ENCODE measurements at regions not wholly inside any gene's neighbourhood (a gene's known extent, or its start where the extent isn't known, plus 50 kb on each side); places are given as distances from the start of the nearest gene placed in this dataset.

DNA sequence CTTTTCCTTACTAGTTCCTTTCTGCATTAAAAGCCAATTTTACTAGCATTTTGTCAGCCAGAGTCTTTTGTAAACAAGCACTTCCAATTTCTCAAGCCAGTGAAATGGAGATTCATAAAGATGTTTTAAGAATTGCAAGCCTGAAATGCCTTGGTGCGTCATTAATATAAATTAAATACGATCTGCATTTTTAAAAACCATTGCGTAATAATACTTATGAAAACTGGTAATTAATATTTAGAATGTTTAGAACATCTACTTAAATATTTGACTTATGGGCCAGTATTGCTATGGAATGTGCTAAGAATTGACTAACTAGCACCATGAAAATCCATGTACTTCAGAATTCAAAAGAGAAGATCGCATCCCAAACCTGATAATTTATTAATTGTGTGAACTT, 89.1 kb upstream of the PROX1 start:
- no peak overlapping the region for H3K9ac ChIP-seq (ENCODE audit: low read length in 3 of 3)
- H3K36me3 ChIP-seq (ENCODE audit: control insufficient read depth in 2 of 3, insufficient read depth in 3 of 3, low read length in 3 of 3) = no peaks in the 10 kb centered on the region
- no peaks in the 10 kb centered on the region for H3K4me1 ChIP-seq (ENCODE audit: control insufficient read depth in 2 of 3, insufficient read depth in 2 of 3, low read depth in 1 of 3, low read length in 3 of 3)
- FAIRE-seq = no peak
- intact Hi-C loops (cut with DNase I) = no loop called here
- no peaks in the 10 kb centered on the region for H3K9me3 ChIP-seq (ENCODE audit: control insufficient read depth in 2 of 3, insufficient read depth in 1 of 3, low read length in 3 of 3)
- no peak for DNase-seq
- no peaks in the 10 kb centered on the region for H3K27me3 ChIP-seq (ENCODE audit: control insufficient read depth, insufficient read depth, low read length)
- TF ChIP-seq, protein P1, sequence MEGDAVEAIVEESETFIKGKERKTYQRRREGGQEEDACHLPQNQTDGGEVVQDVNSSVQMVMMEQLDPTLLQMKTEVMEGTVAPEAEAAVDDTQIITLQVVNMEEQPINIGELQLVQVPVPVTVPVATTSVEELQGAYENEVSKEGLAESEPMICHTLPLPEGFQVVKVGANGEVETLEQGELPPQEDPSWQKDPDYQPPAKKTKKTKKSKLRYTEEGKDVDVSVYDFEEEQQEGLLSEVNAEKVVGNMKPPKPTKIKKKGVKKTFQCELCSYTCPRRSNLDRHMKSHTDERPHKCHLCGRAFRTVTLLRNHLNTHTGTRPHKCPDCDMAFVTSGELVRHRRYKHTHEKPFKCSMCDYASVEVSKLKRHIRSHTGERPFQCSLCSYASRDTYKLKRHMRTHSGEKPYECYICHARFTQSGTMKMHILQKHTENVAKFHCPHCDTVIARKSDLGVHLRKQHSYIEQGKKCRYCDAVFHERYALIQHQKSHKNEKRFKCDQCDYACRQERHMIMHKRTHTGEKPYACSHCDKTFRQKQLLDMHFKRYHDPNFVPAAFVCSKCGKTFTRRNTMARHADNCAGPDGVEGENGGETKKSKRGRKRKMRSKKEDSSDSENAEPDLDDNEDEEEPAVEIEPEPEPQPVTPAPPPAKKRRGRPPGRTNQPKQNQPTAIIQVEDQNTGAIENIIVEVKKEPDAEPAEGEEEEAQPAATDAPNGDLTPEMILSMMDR (IDR thresholded peaks at IDR 0.05; ENCODE audit: borderline replicate concordance, extremely low read depth, insufficient read depth) = no peak
- no peak overlapping the region for H3K4me3 ChIP-seq (ENCODE audit: low read length in 3 of 3)
- H3K27ac ChIP-seq (ENCODE audit: low read depth in 2 of 2, low read length in 2 of 2) = no peak overlapping the region

DNA sequence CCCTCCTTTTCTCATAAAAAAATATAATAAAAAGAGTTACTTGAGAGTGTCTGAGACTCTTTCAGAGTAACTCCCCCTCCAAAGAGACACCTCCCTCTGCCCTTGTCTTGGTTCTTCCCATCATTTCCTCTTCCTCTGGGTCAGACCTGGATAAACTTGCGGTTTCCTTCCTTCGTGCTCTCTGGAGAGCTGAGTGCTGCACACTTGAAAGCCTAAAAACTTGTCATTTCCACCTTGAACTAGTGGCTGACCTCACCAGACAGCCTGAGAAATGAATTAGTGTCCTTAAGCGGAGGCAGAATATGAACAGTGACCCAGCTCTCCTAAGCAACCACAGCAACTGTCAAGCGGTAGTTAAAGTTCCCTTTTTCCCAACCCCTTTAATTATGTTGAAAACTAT, 88.4 kb upstream of the PROX1 start:
- FAIRE-seq = no peak
- Histone ChIP-seq H3K9me3 (ENCODE audit: control insufficient read depth in 2 of 3, insufficient read depth in 1 of 3, low read length in 3 of 3) (no peaks in the 10 kb centered on the region), H3K27me3 (ENCODE audit: control insufficient read depth, insufficient read depth, low read length) (no peaks in the 10 kb centered on the region), H3K36me3 (ENCODE audit: control insufficient read depth in 2 of 3, insufficient read depth in 3 of 3, low read length in 3 of 3) (no peaks in the 10 kb centered on the region), H3K4me1 (ENCODE audit: control insufficient read depth in 2 of 3, insufficient read depth in 2 of 3, low read depth in 1 of 3, low read length in 3 of 3) (no peaks in the 10 kb centered on the region), H3K4me3 (ENCODE audit: low read length in 3 of 3) (no peak overlapping the region), H3K27ac (ENCODE audit: low read depth in 2 of 2, low read length in 2 of 2) (no peak overlapping the region), H3K9ac (ENCODE audit: low read length in 3 of 3) (no peak overlapping the region)
- intact Hi-C loops (cut with DNase I) = no loop called here
- DNase-seq = peak in 1 of 5 donors; percentile 20
- TF ChIP-seq, protein P1 (IDR thresholded peaks at IDR 0.05; ENCODE audit: borderline replicate concordance, extremely low read depth, insufficient read depth) = no peak

DNA sequence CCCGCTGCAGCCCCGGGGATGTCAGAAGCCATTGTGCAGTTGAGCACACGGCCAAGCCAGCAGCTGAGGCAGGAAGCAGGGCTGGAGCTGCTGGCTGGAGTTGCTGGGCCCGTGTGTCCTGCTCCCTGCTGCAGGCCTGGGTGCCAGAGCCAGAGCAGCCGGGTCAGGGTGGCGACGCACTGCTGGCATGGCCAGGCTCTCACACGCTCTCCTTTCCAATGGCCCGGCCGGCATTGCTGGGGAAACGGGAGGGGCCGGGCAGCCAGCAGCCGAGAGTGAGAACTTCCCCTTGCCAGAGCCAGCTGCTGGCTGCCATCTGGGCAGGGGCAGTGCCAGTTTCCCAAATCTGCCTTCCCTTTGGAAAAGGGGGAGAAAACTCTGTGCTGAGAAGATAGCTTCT, 82.4 kb upstream of the PROX1 start:
- Histone ChIP-seq H3K4me1 (ENCODE audit: control insufficient read depth in 2 of 3, insufficient read depth in 2 of 3, low read depth in 1 of 3, low read length in 3 of 3) (no peaks in the 10 kb centered on the region), H3K27me3 (ENCODE audit: control insufficient read depth, insufficient read depth, low read length) (no peaks in the 10 kb centered on the region), H3K9me3 (ENCODE audit: control insufficient read depth in 2 of 3, insufficient read depth in 1 of 3, low read length in 3 of 3) (no peaks in the 10 kb centered on the region), H3K9ac (ENCODE audit: low read length in 3 of 3) (no peak overlapping the region), H3K27ac (ENCODE audit: low read depth in 2 of 2, low read length in 2 of 2) (no peak overlapping the region), H3K4me3 (ENCODE audit: low read length in 3 of 3) (no peak overlapping the region), H3K36me3 (ENCODE audit: control insufficient read depth in 2 of 3, insufficient read depth in 3 of 3, low read length in 3 of 3) (no peaks in the 10 kb centered on the region)
- DNase-seq (no peak), FAIRE-seq (no peak)
- TF ChIP-seq, protein P1 (IDR thresholded peaks at IDR 0.05; ENCODE audit: borderline replicate concordance, extremely low read depth, insufficient read depth) = no peak
- intact Hi-C loops (cut with DNase I) = no loop called here

DNA sequence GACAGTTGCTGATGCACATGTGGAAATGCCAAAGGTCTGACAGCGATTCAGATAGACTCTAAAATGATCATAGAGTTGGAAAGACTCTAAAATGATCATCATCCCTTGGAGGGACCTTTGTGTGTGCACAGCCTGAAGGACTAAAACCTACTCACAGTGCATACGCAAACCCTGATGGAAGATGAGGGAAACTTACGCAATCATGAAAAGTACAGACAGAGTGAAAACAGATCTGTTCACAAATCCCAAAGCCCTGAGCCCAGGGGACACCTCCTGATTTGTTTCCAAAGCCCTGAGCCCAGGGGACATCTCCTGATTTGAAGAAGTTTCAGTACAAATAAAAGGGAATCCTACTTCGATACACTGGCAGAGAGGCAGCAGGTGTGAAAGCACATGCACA, 79.3 kb upstream of the PROX1 start:
- no peak overlapping the region for H3K27ac ChIP-seq (ENCODE audit: low read depth in 2 of 2, low read length in 2 of 2)
- H3K4me3 ChIP-seq (ENCODE audit: low read length in 3 of 3) = no peak overlapping the region
- no peak overlapping the region for H3K9ac ChIP-seq (ENCODE audit: low read length in 3 of 3)
- FAIRE-seq (no peak), DNase-seq (no peak)
- no peaks in the 10 kb centered on the region for H3K4me1 ChIP-seq (ENCODE audit: control insufficient read depth in 2 of 3, insufficient read depth in 2 of 3, low read depth in 1 of 3, low read length in 3 of 3)
- TF ChIP-seq, protein P1 (IDR thresholded peaks at IDR 0.05; ENCODE audit: borderline replicate concordance, extremely low read depth, insufficient read depth) = no peak
- H3K27me3 ChIP-seq (ENCODE audit: control insufficient read depth, insufficient read depth, low read length) = no peaks in the 10 kb centered on the region
- intact Hi-C loops (cut with DNase I) = no loop called here
- no peaks in the 10 kb centered on the region for H3K36me3 ChIP-seq (ENCODE audit: control insufficient read depth in 2 of 3, insufficient read depth in 3 of 3, low read length in 3 of 3)
- H3K9me3 ChIP-seq (ENCODE audit: control insufficient read depth in 2 of 3, insufficient read depth in 1 of 3, low read length in 3 of 3) = no peaks in the 10 kb centered on the region

All from kidney (tissue), 13 donors.